ENCODE measurements at regions not wholly inside any gene's neighbourhood (a gene's known extent, or its start where the extent isn't known, plus 50 kb on each side); places are given as distances from the start of the nearest gene placed in this dataset.

DNA sequence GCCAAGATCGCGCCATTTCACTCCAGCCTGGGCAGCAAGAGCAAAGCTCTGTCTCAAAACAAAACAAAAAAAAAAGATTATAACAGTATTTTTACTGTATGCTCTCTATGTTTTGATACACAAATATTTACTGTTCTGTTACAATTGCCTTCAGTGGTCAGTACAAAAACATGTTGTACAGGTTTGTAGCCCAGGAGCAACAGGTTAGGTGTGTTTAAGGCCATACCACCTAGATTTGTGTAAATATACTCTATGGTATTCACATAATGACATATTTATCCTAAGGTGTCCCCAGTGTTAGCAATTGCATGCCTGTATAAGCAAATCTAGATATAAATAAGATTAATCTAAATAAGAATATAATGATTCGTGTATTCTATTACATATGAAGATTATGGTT is 625.0 kb downstream of the TMEM182 start (continued):
- TF ChIP-seq PHF8 (conservative IDR thresholded peaks at IDR 0.05; ENCODE audit: low read depth, low read length) (no peak), SAP30 (IDR thresholded peaks at IDR 0.05; ENCODE audit: insufficient read depth, insufficient replicate concordance, low read length) (no peak), CHD1 (IDR thresholded peaks at IDR 0.05; ENCODE audit: low read depth, low read length) (no peak), ASH2L (IDR thresholded peaks at IDR 0.05; ENCODE audit: low read length) (no peak)
